ENCODE measurements at regions not wholly inside any gene's neighbourhood (a gene's known extent, or its start where the extent isn't known, plus 50 kb on each side); places are given as distances from the start of the nearest gene placed in this dataset.
A peak's percentile ranks its signal among the peaks of the same experiment; 100 is the strongest.
"Not testable (repeated sequence)": the region's sequence is repeated elsewhere in the genome, so short reads cannot be mapped to it uniquely, and the experiment has no call there.

DNA sequence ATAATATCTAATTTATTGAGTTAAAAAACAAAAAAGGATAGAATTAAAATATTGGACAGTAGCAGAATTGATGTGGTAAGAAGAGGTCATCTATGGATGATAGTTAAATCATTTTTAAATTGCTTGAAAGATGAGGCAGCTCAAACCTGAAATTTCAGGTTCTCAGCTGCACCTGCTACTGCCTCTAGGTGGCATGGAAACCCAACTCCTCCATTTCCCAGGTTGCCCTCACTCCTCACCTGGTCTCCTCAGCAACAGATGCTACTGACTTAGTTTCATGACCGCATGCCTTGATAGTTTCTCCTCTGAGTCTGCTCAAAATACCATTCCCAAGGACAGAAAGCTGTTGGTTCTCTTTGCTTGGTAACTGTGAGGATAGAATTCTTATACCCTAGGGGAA lies 148.1 kb downstream of the ABHD5 start:
- DNase-seq: no peak

DNA sequence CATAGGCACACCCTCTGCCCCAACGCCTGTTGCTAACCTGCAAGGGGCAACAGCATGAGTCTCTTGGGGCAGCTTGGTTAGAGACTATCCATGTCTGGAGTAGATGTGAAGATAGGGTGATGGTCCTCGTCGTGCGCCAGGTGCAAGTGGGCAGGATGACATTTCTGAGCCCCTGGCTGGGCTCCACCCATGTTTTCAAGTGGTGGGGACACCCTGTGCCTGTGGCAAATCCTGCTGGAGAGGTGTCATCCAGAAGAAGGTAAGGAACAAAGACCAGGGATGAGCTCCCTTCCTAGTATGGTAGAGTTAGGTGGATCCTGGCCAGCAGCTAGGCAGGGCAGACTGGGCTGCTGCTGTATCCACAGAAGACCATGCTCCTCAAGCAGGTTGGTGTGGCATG lies 152.6 kb downstream of the ABHD5 start:
- no peak for DNase-seq

DNA sequence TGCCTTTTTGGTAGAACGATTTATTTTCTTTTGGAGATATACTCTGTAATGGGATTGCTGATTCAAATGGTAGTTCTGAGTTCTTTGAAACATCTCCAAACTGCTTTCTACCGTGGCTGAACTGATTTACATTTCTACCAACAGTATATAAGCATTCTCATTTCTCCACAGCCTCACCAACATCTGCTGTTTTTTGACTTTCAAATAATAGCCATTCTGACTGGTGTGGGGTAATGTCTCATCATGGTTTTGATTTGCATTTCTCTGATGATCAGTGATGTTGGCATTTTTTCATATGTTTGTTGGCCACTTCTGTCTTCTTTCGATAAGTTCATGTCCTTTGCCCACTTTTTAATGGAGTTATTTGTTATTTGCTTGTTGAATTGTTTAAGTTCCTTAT lies 154.0 kb downstream of the ABHD5 start:
- no peak for DNase-seq

DNA sequence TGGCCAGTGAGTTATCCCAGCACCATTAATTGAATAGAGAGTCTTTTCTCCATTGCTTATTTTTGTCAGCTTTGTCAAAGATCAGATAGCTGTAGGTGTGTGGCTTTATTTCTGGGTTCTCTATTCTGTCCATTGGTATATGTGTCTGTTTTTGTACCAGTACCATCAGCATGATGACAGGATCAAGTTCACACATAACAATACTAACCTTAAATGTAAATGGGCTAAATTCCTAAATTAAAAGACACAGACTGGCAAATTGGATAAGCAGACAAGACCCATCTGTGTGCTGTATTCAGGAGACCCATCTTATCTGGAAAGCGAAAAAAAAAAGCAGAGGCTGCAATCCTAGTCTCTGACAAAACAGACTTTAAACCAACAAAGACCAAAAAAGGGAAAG lies 154.8 kb downstream of the ABHD5 start:
- not testable (repeated sequence) for DNase-seq

GRCh38 chr3:43852066-43852465 lies 161.3 kb downstream of the ABHD5 start:
- no peak for DNase-seq

DNA sequence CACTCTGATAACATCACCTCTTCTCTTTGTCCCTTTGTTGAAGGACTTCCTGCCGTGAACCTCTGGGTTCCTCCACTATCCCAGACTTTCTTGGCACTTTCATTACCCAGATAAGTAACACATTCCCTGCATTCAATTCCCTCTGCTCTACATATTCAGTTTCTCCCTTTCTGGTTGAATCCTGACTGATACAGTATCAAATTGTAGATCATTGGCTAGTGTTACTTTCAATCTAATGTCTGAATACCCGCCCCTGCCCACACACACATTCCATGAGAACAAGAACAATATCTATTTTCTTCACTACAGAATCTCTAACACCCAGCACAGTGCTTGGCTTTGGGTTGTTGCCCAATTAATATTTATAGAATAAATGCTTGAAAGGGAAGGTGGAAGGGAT lies 163.5 kb downstream of the ABHD5 start:
- DNase-seq: no peak

GRCh38 chr3:43854916-43855315 lies 164.2 kb downstream of the ABHD5 start:
- DNase-seq: no peak

DNA sequence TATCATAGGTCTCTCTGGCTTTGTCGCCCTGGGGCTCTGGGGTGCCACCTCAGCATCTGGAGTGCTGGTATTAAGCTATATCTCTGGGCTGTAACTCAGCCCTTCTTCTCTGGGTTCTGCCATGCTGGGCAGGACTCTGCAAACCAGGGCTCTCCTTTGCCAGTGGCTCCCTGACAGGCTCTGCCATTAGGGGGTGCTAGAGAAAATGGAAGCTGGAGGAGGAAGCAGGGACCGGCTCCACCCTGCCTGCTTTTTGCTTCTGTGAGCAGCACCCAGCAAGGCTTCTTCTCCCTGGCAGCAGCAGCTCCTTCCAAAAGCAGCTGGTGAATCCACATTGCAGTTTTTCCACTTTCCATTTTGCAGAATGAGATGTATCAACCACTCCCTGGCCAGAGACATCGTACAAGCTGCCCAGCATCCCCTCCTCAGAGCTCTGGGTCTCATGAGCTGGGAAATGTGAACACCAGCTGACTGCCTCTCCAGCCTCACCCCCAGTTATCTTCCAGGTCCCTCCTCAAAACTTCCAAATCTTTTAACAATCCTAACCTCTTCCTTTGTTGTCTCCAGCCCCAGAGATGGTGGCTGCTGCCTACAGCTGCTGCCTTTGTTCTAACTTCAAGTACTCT lies 165.0 kb downstream of the ABHD5 start:
- peak; percentile 20 for DNase-seq

DNA sequence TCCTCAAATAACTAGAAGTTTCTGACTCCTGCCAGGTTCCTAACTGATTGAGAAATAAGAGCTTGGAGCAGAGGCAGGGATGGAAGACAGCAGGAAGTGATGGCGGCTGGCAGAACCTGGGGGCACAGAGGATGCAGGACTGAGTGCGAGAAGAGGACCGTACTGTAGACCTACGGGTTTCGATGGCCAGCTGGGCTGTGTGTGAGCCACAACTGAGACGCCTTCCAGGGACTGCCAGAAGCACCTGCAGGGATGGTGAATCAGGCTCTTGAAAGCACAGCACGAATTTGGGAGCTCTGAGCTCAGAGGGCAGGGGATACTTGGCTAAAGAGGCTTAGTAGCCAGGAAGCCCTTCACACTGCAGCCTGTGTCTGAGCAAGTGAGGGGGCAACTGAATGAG lies 165.6 kb downstream of the ABHD5 start:
- DNase-seq: no peak

- DNase-seq: no peak
Measured at GRCh38 chr3:43856761-43857160, 166.0 kb downstream of the ABHD5 start.

GRCh38 chr3:43857361-43858293 lies 166.9 kb downstream of the ABHD5 start:
- DNase-seq: no peak

- no peak for DNase-seq
Measured at GRCh38 chr3:43858294-43858701, 167.6 kb downstream of the ABHD5 start.

- no peak for DNase-seq
Measured at GRCh38 chr3:43859766-43860165, 169.0 kb downstream of the ABHD5 start.

GRCh38 chr3:43861635-43862034 lies 170.9 kb downstream of the ABHD5 start:
- DNase-seq: no peak

DNA sequence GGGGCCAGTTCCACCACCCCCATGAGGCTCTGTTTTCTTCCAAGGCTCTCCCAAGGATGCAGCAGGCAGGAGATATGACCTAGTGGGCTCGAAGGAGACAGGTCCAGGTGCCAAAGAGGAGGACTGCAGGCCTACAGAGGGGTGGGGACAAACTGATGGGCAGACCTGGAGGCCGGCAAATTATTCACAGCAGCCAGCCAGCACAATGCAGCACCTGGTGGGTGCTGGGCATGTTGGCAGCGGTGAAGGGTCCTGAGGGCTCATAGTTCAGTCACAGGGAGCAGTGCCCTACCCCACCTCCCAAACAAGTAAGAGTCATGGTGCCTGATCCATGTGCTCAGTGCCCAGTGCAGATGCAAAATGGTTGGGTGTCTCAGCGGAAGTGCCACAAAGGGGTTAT lies 171.7 kb downstream of the ABHD5 start:
- DNase-seq: no peak

GRCh38 chr3:43862992-43863805 lies 172.5 kb downstream of the ABHD5 start:
- no peak for DNase-seq

- DNase-seq: no peak
Measured at GRCh38 chr3:43863966-43864933, 173.5 kb downstream of the ABHD5 start.

GRCh38 chr3:43865351-43865750 lies 174.6 kb downstream of the ABHD5 start:
- DNase-seq: no peak

DNA sequence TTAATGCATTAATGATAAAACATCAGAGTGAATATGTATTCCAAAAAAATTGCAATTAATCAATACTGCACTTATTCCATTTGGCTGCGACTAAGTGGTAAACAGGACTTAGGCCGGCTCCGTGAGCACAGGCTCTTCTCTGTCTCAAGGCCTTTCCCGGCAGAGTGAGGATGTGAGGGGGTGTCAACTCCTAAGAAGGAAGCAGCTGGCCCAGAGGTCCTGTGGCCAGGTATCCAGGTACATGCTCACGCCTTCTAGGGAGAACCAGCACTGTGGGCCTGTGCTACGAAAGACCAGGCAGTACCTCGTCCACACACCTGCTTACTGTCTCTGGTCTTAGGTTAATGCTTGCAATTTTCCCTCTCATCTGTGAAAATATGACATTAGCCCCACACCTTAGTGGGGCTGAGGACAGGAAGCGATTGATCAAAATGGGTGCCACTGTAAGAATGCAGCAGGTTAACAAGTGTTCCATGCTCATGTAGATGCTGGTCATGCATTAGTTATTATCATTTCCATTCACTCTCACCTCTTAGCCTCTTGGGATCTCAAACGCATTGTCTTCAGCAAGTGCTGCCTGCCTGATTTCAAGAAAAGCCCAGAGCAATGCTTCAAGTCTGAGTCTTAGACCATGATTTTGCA lies 175.3 kb downstream of the ABHD5 start:
- no peak for DNase-seq

- no peak for DNase-seq
Measured at GRCh38 chr3:43866529-43867353, 176.0 kb downstream of the ABHD5 start.
